Spleen (tissue), 7 donors: ENCODE measurements at regions not wholly inside any gene's neighbourhood (a gene's known extent, or its start where the extent isn't known, plus 50 kb on each side); places are given as distances from the start of the nearest gene placed in this dataset.
"Not testable (repeated sequence)": the region's sequence is repeated elsewhere in the genome, so short reads cannot be mapped to it uniquely, and the experiment has no call there.

ENCODE experiments used
- CTCF ChIP-seq, 11 experiments: fragments of 200-600 bp in 7 of 11; fragments of 450-650 bp in 4 of 11; sonication (generic) in 4 of 11; IDR thresholded peaks in 8 of 11; conservative IDR thresholded peaks in 3 of 11; 1 replicate in 7 of 11; 2 replicates in 4 of 11; pipeline versions ENCODE4 v1.4.0 to v1.8.0; 2016 to 2021; ENCODE audit warnings: antibody characterized with exemption in 11 of 11, inconsistent platforms in 4 of 11, mild to moderate bottlenecking in 1 of 11
- POLR2A ChIP-seq, 3 donors: fragments of 450-650 bp; IDR thresholded peaks; one replicate each; pipeline ENCODE4 v1.5.1; 2017; ENCODE audit warnings: antibody characterized with exemption in 3 of 3, mild to moderate bottlenecking in 1 of 3
- donor health status: DM: no; HTN: no; CAD: no; lungs with moderate emphysema.
- donor health status: DM: no; HTN: no; CAD: no.
- donor health status: DM: no; HTN: no; CAD: no.

DNA sequence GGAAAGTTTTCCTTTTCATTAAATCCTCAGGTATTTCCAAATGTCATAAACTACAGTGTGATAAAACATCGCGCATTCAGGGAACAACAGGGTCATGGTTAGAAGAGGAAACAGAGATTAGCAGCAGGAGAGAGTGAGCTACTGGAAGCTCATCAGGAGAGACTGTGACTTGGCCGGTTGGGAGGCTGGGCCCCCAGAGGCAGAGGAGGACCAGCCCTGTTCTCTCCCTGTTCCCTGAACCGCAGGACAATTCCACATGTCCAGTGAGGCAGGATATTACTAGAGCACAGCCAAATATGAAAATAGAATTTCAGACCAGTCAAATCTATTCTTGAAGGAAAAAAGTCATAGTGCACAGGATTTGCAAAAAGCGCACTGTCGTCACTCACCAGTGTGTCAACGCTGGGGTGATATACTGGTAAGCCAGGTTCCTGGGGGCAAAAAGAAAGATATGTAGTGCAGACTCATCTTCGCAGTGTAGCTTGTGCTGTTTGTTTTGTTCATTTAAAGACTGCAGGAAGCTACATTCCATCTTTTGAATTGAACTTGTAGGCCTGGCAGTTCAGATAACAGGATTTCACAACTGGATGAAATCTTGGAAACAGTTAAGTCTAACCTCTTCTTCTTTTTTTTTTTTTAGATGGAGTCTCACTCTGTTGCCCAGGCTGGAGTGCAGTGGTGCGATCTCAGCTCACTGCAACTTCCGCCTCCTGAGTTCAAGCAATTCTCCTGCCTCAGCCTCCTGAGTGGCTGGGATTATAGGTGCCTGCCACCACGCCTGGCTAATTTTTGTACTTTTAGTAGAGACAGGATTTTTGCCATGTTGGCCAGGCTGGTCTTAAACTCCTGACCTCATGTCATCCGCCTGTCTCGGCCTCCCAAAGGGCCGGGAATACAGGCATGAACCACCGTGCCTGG, 162.6 kb upstream of the PABPC3 start:
- not testable (repeated sequence) for TF ChIP-seq CTCF (IDR thresholded peaks at IDR 0.05 in 8 of 11, conservative IDR thresholded peaks at IDR 0.05 in 3 of 11); POLR2A (IDR thresholded peaks at IDR 0.05)
